Loucy (cell line): ENCODE measurements at regions not wholly inside any gene's neighbourhood (a gene's known extent, or its start where the extent isn't known, plus 50 kb on each side); places are given as distances from the start of the nearest gene placed in this dataset.

Experiments
- H2AFZ ChIP-seq: fragments of 200-600 bp; sonication (generic); 2 replicates; pipeline ENCODE4 v1.6.0; 2016; ENCODE audit warnings: antibody characterized with exemption, mild to moderate bottlenecking, low read length, moderate library complexity
- H3F3A ChIP-seq: fragments of 200-600 bp; 2 replicates; pipeline ENCODE4 v1.6.0; 2016; ENCODE audit warnings: antibody characterized with exemption, low read depth, mild to moderate bottlenecking
- H3K27me3 ChIP-seq: fragments of 200-600 bp; sonication (generic); 2 replicates; pipeline ENCODE4 v1.6.1; 2014; ENCODE audit warnings: low read length, mild to moderate bottlenecking; ENCODE audit not compliant: insufficient read depth, poor library complexity, severe bottlenecking
- H3K36me3 ChIP-seq: fragments of 200-600 bp; sonication (generic); 2 replicates; pipeline ENCODE4 v1.6.1; 2016; ENCODE audit warnings: low read length; ENCODE audit not compliant: insufficient read depth
- H3K4me1 ChIP-seq: fragments of 200-600 bp; sonication (generic); 2 replicates; pipeline ENCODE4 v1.5.1; 2014; ENCODE audit warnings: low read length, mild to moderate bottlenecking; ENCODE audit not compliant: insufficient read depth, poor library complexity, severe bottlenecking
- H3K4me2 ChIP-seq: fragments of 200-600 bp; sonication (generic); 2 replicates; pipeline ENCODE4 v1.6.0; 2014; ENCODE audit warnings: antibody characterized with exemption, low read length, low read depth, mild to moderate bottlenecking; ENCODE audit not compliant: poor library complexity, severe bottlenecking
- H3K4me3 ChIP-seq: fragments of 200-600 bp; sonication (generic); 2 replicates; pipeline ENCODE4 v1.5.1; 2014; ENCODE audit warnings: low read length, mild to moderate bottlenecking, mixed read lengths; ENCODE audit not compliant: poor library complexity, severe bottlenecking
- H3K79me2 ChIP-seq: fragments of 200-600 bp; sonication (generic); 2 replicates; pipeline ENCODE4 v1.6.1; 2014; ENCODE audit warnings: low read length; ENCODE audit not compliant: insufficient read depth
- H3K9ac ChIP-seq: fragments of 200-600 bp; sonication (generic); 2 replicates; pipeline ENCODE4 v1.6.0; 2014; ENCODE audit warnings: mild to moderate bottlenecking, low read depth, low read length, moderate library complexity; ENCODE audit not compliant: poor library complexity, severe bottlenecking
- H3K9me2 ChIP-seq: fragments of 200-600 bp; sonication (generic); replicated peaks from 2 replicates; pipeline ENCODE4 v1.6.1; 2016; ENCODE audit warnings: low read depth, low read length, mixed read lengths
- H3K9me3 ChIP-seq: fragments of 200-600 bp; sonication (generic); 2 replicates; pipeline ENCODE4 v1.6.1; 2014; ENCODE audit warnings: mild to moderate bottlenecking, antibody characterized with exemption, low read length, low read depth; ENCODE audit not compliant: insufficient read depth
- H4K20me1 ChIP-seq: fragments of 200-600 bp; sonication (generic); 2 replicates; pipeline ENCODE4 v1.6.0; 2014; ENCODE audit warnings: antibody characterized with exemption, low read length, mild to moderate bottlenecking; ENCODE audit not compliant: insufficient read depth, poor library complexity, severe bottlenecking
- CTCF ChIP-seq: fragments of 200-600 bp; sonication (generic); conservative IDR thresholded peaks from 2 replicates; pipeline ENCODE4 v1.5.1; 2014; ENCODE audit warnings: mild to moderate bottlenecking, antibody characterized with exemption, low read length
- EZH2phosphoT487 ChIP-seq: fragments of 200-600 bp; IDR thresholded peaks from 2 replicates; pipeline ENCODE4 v1.6.1; 2018; ENCODE audit warnings: antibody characterized with exemption, mild to moderate bottlenecking, moderate library complexity, borderline replicate concordance

GRCh38 chr7:43004082-43004481 is 71.9 kb downstream of the MRPL32 start:
- Histone ChIP-seq H3K4me3 (no peak overlapping the region), H3K4me2 (no peak overlapping the region), H3K27me3 (no peaks in the 10 kb centered on the region), H3K36me3 (no peaks in the 10 kb centered on the region), H3K79me2 (no peaks in the 10 kb centered on the region), H3K9ac (no peak overlapping the region), H2AFZ (no peak overlapping the region), H3K4me1 (no peaks in the 10 kb centered on the region), H3K9me3 (no peaks in the 10 kb centered on the region), H3K9me2 (no peaks in the 10 kb centered on the region), H4K20me1 (no peaks in the 10 kb centered on the region), H3F3A (no peaks in the 10 kb centered on the region)
- no peak for TF ChIP-seq EZH2phosphoT487

- Histone ChIP-seq H3K4me2 (no peak overlapping the region), H2AFZ (peak overlapping the region; percentile 12; the same call in 1 of the 2 replicates), H3K9me3 (no peaks in the 10 kb centered on the region), H3K9ac (no peak overlapping the region), H3K4me3 (no peak overlapping the region), H3K27me3 (no peaks in the 10 kb centered on the region), H4K20me1 (no peaks in the 10 kb centered on the region), H3K4me1 (no peaks in the 10 kb centered on the region), H3K36me3 (no peaks in the 10 kb centered on the region), H3K79me2 (no peaks in the 10 kb centered on the region), H3F3A (no peaks in the 10 kb centered on the region), H3K9me2 (no peaks in the 10 kb centered on the region)
- TF ChIP-seq EZH2phosphoT487 = no peak
- no peak for TF ChIP-seq CTCF
These were observed 73.8 kb downstream of the MRPL32 start for GRCh38 chr7:43006008-43006407.

GRCh38 chr7:43010061-43010460 is 77.9 kb downstream of the MRPL32 start:
- Histone ChIP-seq H3K27me3 (no peaks in the 10 kb centered on the region), H3K4me3 (no peak overlapping the region)

More at GRCh38 chr7:43010061-43010460, 77.9 kb downstream of the MRPL32 start:
- H4K20me1 ChIP-seq = no peaks in the 10 kb centered on the region
- no peak overlapping the region for H3K4me2 ChIP-seq
- H3K79me2 ChIP-seq = no peaks in the 10 kb centered on the region
- H3F3A ChIP-seq = no peaks in the 10 kb centered on the region
- H3K4me1 ChIP-seq = no peaks in the 10 kb centered on the region
- no peaks in the 10 kb centered on the region for H3K9me2 ChIP-seq
- no peak overlapping the region for H3K9ac ChIP-seq
- H3K36me3 ChIP-seq = no peaks in the 10 kb centered on the region
- TF ChIP-seq EZH2phosphoT487 (no peak), CTCF (no peak)
- no peak overlapping the region for H2AFZ ChIP-seq
- H3K9me3 ChIP-seq = no peaks in the 10 kb centered on the region
